ENCODE measurements at regions not wholly inside any gene's neighbourhood (a gene's known extent, or its start where the extent isn't known, plus 50 kb on each side); places are given as distances from the start of the nearest gene placed in this dataset.

- ChIA-PET POLR2A (no interaction called here), CTCF (no interaction called here)
- TF ChIP-seq JUN (IDR thresholded peaks at IDR 0.05; ENCODE audit: borderline replicate concordance, insufficient read depth, insufficient read length, low read depth): no peak
- H3K36me3 ChIP-seq (ENCODE audit: control insufficient read depth in 2 of 2, extremely low read depth in 1 of 2, insufficient read depth in 2 of 2, low read length in 2 of 2): no peaks in the 10 kb centered on the region
- no TSS peak for BruUV-seq (replicated peaks)
- no peaks in the 10 kb centered on the region for H3K79me2 ChIP-seq (ENCODE audit: control insufficient read depth, insufficient read depth, low read length)
- intact Hi-C loops (cut with micrococcal nuclease) (no loop called here), dilution Hi-C loops (cut with MboI; ENCODE audit: extremely low pct_ligation_motif_present, low sequenced_read_pairs) (no loop called here)
- H2AFZ ChIP-seq (ENCODE audit: low read depth, low read length): no peak overlapping the region
- no peaks in the 10 kb centered on the region for H3K27me3 ChIP-seq (ENCODE audit: control insufficient read depth in 2 of 2, insufficient read depth in 2 of 2, low read length in 2 of 2)
- no peaks in the 10 kb centered on the region for H3K4me1 ChIP-seq (ENCODE audit: control insufficient read depth, extremely low read depth, insufficient read depth, low read length)
- no peaks in the 10 kb centered on the region for H3K9me3 ChIP-seq (replicated peaks; ENCODE audit: control insufficient read depth, insufficient read depth, low read length)
- H3K27ac ChIP-seq (ENCODE audit: insufficient read depth, low read depth, low read length): no peak overlapping the region
- H3K9me1 ChIP-seq (replicated peaks; ENCODE audit: control insufficient read depth, extremely low read depth, insufficient read depth, low read length): no peaks in the 10 kb centered on the region
- no peak for DNase-seq (ENCODE audit: low read depth, low spot score)
- no peak overlapping the region for H3K4me3 ChIP-seq (replicated peaks in 1 of 3; ENCODE audit: insufficient read depth in 1 of 3, low read depth in 1 of 3, low read length in 3 of 3)
- no peaks in the 10 kb centered on the region for H4K20me1 ChIP-seq (replicated peaks; ENCODE audit: control insufficient read depth, extremely low read depth, insufficient read depth, low read length)
- FAIRE-seq: no peak
- no peak overlapping the region for H3K9ac ChIP-seq (replicated peaks; ENCODE audit: extremely low read depth, insufficient read depth, low read length)
- no peak overlapping the region for H3K4me2 ChIP-seq (ENCODE audit: insufficient read depth, low read length)
Measured at GRCh38 chr1:73033640-73034039, 751.3 kb upstream of the NEGR1 start.

GRCh38 chr1:73029571-73029970, 747.2 kb upstream of the NEGR1 start:
- H3K9me1 ChIP-seq (replicated peaks; ENCODE audit: control insufficient read depth, extremely low read depth, insufficient read depth, low read length): no peaks in the 10 kb centered on the region
- no peaks in the 10 kb centered on the region for H3K36me3 ChIP-seq (ENCODE audit: control insufficient read depth in 2 of 2, extremely low read depth in 1 of 2, insufficient read depth in 2 of 2, low read length in 2 of 2)
- H3K4me3 ChIP-seq (replicated peaks in 1 of 3; ENCODE audit: insufficient read depth in 1 of 3, low read depth in 1 of 3, low read length in 3 of 3): no peak overlapping the region
- no peaks in the 10 kb centered on the region for H3K27me3 ChIP-seq (ENCODE audit: control insufficient read depth in 2 of 2, insufficient read depth in 2 of 2, low read length in 2 of 2)
- H2AFZ ChIP-seq (ENCODE audit: low read depth, low read length): no peak overlapping the region
- no peak overlapping the region for H3K9ac ChIP-seq (replicated peaks; ENCODE audit: extremely low read depth, insufficient read depth, low read length)
- FAIRE-seq (no peak), DNase-seq (ENCODE audit: low read depth, low spot score) (no peak)
- TF ChIP-seq POLR2AphosphoS5 (IDR thresholded peaks at IDR 0.05; ENCODE audit: insufficient read depth, low read depth, low read length): no peak
- H3K4me2 ChIP-seq (ENCODE audit: insufficient read depth, low read length): no peak overlapping the region
- H3K27ac ChIP-seq (ENCODE audit: insufficient read depth, low read depth, low read length): no peak overlapping the region
- no peaks in the 10 kb centered on the region for H3K4me1 ChIP-seq (ENCODE audit: control insufficient read depth, extremely low read depth, insufficient read depth, low read length)
- H3K9me3 ChIP-seq (replicated peaks; ENCODE audit: control insufficient read depth, insufficient read depth, low read length): no peaks in the 10 kb centered on the region
- ChIA-PET POLR2A (no interaction called here), CTCF (interaction anchor here (1.5 kb wide), 1 partner anchor 35 kb away, joined by 3 read pairs; no protein-coding TSS in a partner anchor)
- H4K20me1 ChIP-seq (replicated peaks; ENCODE audit: control insufficient read depth, extremely low read depth, insufficient read depth, low read length): no peaks in the 10 kb centered on the region
- BruUV-seq (replicated peaks): no TSS peak
- intact Hi-C loops (cut with micrococcal nuclease) (no loop called here), dilution Hi-C loops (cut with MboI; ENCODE audit: extremely low pct_ligation_motif_present, low sequenced_read_pairs) (no loop called here)
- H3K79me2 ChIP-seq (ENCODE audit: control insufficient read depth, insufficient read depth, low read length): no peaks in the 10 kb centered on the region

Measured in endothelial cell of umbilical vein (primary cell).